ENCODE measurements at regions not wholly inside any gene's neighbourhood (a gene's known extent, or its start where the extent isn't known, plus 50 kb on each side); places are given as distances from the start of the nearest gene placed in this dataset.
"Not testable (repeated sequence)": the region's sequence is repeated elsewhere in the genome, so short reads cannot be mapped to it uniquely, and the experiment has no call there.

- CTCF ChIA-PET; H3K9me3 Mint-ChIP-seq (ENCODE audit: low read depth); H3K27ac Mint-ChIP-seq; H3K4me3 Mint-ChIP-seq; ATAC-seq; H3K36me3 Mint-ChIP-seq; H3K4me1 Mint-ChIP-seq: not testable (repeated sequence)
- DNase-seq, result peak; percentile 4
- peaks cover 12% of the 10 kb centered on the region for H3K27me3 Mint-ChIP-seq
Measured at GRCh38 chr1:29755412-29756015, 519.2 kb downstream of the PTPRU start.

- Mint-ChIP-seq H3K4me3 (no peak overlapping the region), H3K36me3 (no peaks in the 10 kb centered on the region), H3K9me3 (ENCODE audit: low read depth) (no peaks in the 10 kb centered on the region), H3K27ac (no peak overlapping the region), H3K4me1 (no peaks in the 10 kb centered on the region), H3K27me3 (peaks cover 16% of the 10 kb centered on the region)
- peak; percentile 15 for DNase-seq
- ATAC-seq, result no peak
- CTCF ChIA-PET, result no interaction called here
Measured at GRCh38 chr1:29754573-29755375, 518.5 kb downstream of the PTPRU start.

GRCh38 chr1:29753771-29754572 is 517.6 kb downstream of the PTPRU start:
- DNase-seq (peak; percentile 18), ATAC-seq (no peak)
- no peaks in the 10 kb centered on the region for H3K4me1 Mint-ChIP-seq
- H3K4me3 Mint-ChIP-seq, result no peak overlapping the region
- no peak overlapping the region for H3K27ac Mint-ChIP-seq
- H3K27me3 Mint-ChIP-seq, result peaks cover 18% of the 10 kb centered on the region
- no peaks in the 10 kb centered on the region for H3K9me3 Mint-ChIP-seq (ENCODE audit: low read depth)
- CTCF ChIA-PET, result no interaction called here
- no peaks in the 10 kb centered on the region for H3K36me3 Mint-ChIP-seq

- no peaks in the 10 kb centered on the region for H3K4me1 Mint-ChIP-seq
- H3K27me3 Mint-ChIP-seq, result peaks cover 18% of the 10 kb centered on the region
- H3K4me3 Mint-ChIP-seq, result no peak overlapping the region
- no peak overlapping the region for H3K27ac Mint-ChIP-seq
- CTCF ChIA-PET, result no interaction called here
- peak; percentile 11 for DNase-seq
- no peaks in the 10 kb centered on the region for H3K9me3 Mint-ChIP-seq (ENCODE audit: low read depth)
- H3K36me3 Mint-ChIP-seq, result no peaks in the 10 kb centered on the region
- no peak for ATAC-seq
Measured at GRCh38 chr1:29753244-29753643, 516.9 kb downstream of the PTPRU start.

GRCh38 chr1:29752141-29752540 is 515.8 kb downstream of the PTPRU start:
- H3K27me3 Mint-ChIP-seq, result peaks cover 16% of the 10 kb centered on the region
- H3K36me3 Mint-ChIP-seq, result no peaks in the 10 kb centered on the region
- H3K9me3 Mint-ChIP-seq (ENCODE audit: low read depth), result no peaks in the 10 kb centered on the region
- CTCF ChIA-PET, result no interaction called here
- H3K4me1 Mint-ChIP-seq, result no peaks in the 10 kb centered on the region
- DNase-seq, result peak; percentile 33
- no peak for ATAC-seq
- no peak overlapping the region for H3K27ac Mint-ChIP-seq
- H3K4me3 Mint-ChIP-seq, result no peak overlapping the region

DNA sequence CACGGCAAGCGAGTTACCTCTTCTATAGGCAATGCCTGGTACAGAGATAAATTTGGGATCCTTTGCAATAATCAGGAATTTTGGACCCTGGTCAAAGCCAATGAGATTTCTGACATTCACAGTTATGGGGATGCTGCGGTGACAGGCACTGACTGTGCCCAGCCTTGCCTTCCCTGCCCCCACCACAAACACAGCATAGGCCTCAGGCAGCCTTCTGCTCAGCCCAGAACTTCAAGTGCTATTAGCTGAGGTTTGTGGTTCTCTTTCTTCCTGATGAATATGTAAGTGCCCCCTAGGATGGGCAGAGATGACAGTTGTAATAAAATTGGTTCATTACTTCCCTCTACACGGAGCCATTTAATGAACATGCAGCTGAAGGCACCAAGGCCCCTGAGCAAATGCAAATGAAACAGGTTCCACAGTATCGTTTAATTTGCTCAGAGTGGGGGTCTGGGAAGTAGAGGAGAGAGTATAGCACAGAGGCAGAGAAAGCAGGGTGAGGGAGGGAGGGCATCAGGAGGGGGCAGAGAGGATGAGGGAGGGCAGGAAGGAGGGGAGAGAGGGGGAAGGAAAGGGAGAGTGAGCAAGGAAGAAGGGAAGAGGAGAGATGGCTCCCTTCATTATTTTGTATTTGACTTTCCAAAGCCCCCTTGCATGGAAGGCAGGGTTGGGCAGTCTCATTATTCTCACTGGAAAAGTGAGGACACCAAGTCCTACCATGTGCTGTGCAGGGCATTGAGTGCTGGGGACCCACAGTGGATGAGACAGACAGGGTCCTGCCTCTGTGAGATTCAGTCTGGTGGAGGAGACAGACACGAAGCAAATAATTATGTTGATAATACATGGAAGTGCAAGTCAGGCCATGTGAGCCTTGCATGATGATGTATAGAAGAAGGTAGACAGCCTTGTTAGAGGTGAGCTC is 513.0 kb downstream of the PTPRU start:
- DNase-seq (peak; percentile 14), ATAC-seq (no peak)
- Mint-ChIP-seq H3K27me3 (peaks cover 16% of the 10 kb centered on the region), H3K4me3 (no peak overlapping the region), H3K4me1 (no peaks in the 10 kb centered on the region), H3K9me3 (ENCODE audit: low read depth) (no peaks in the 10 kb centered on the region), H3K36me3 (no peaks in the 10 kb centered on the region), H3K27ac (no peak overlapping the region)
- CTCF ChIA-PET, result no interaction called here

- Mint-ChIP-seq H3K9me3 (ENCODE audit: low read depth) (no peaks in the 10 kb centered on the region), H3K4me1 (no peaks in the 10 kb centered on the region), H3K27ac (no peak overlapping the region), H3K36me3 (no peaks in the 10 kb centered on the region), H3K4me3 (no peak overlapping the region), H3K27me3 (peaks cover 18% of the 10 kb centered on the region)
- CTCF ChIA-PET, result no interaction called here
- DNase-seq (no peak), ATAC-seq (no peak)
Measured at GRCh38 chr1:29747196-29747595, 510.9 kb downstream of the PTPRU start.

- no peak for DNase-seq
- CTCF ChIA-PET, result no interaction called here
- Mint-ChIP-seq H3K27me3 (peaks cover 12% of the 10 kb centered on the region), H3K4me3 (no peak overlapping the region), H3K36me3 (no peaks in the 10 kb centered on the region), H3K9me3 (ENCODE audit: low read depth) (no peaks in the 10 kb centered on the region), H3K4me1 (no peaks in the 10 kb centered on the region), H3K27ac (no peak overlapping the region)
- ATAC-seq, result no peak
Measured at GRCh38 chr1:29746076-29746665, 509.8 kb downstream of the PTPRU start.

- Mint-ChIP-seq H3K27me3 (peaks cover 10% of the 10 kb centered on the region), H3K4me3 (no peak overlapping the region), H3K27ac (no peak overlapping the region), H3K9me3 (ENCODE audit: low read depth) (no peaks in the 10 kb centered on the region), H3K4me1 (no peaks in the 10 kb centered on the region), H3K36me3 (no peaks in the 10 kb centered on the region)
- DNase-seq (no peak), ATAC-seq (no peak)
- CTCF ChIA-PET, result no interaction called here
Measured at GRCh38 chr1:29744684-29745490, 508.6 kb downstream of the PTPRU start.

- Mint-ChIP-seq H3K27ac (no peak overlapping the region), H3K27me3 (peaks cover 8% of the 10 kb centered on the region), H3K4me3 (no peak overlapping the region), H3K9me3 (ENCODE audit: low read depth) (no peaks in the 10 kb centered on the region), H3K36me3 (no peaks in the 10 kb centered on the region), H3K4me1 (no peaks in the 10 kb centered on the region)
- ATAC-seq, result no peak
- CTCF ChIA-PET, result no interaction called here
- DNase-seq, result no peak
Measured at GRCh38 chr1:29743931-29744330, 507.6 kb downstream of the PTPRU start.

- ATAC-seq (no peak), DNase-seq (no peak)
- CTCF ChIA-PET, result no interaction called here
- H3K36me3 Mint-ChIP-seq, result no peaks in the 10 kb centered on the region
- no peak overlapping the region for H3K4me3 Mint-ChIP-seq
- no peaks in the 10 kb centered on the region for H3K4me1 Mint-ChIP-seq
- H3K9me3 Mint-ChIP-seq (ENCODE audit: low read depth), result no peaks in the 10 kb centered on the region
- peaks cover 8% of the 10 kb centered on the region for H3K27me3 Mint-ChIP-seq
- no peak overlapping the region for H3K27ac Mint-ChIP-seq
Measured at GRCh38 chr1:29743264-29743663, 506.9 kb downstream of the PTPRU start.

DNA sequence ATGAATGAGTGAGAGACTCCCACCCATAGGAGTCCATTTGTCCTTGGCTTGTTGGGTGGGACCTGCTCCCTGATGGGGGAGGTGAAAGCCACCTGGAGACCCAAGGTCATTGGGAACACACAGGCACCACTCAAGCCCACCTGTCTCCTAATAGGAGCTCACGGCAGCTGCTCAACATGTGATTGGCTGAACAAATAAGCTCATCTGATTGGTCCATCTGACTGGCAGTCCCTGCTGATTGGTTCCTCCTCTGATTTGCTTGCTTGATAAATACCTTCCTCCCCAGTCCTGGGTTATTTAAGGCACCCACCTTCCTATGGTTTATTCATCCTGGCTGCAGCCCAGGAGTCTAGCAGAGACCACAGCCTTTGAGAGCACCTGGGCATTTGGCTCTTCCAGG is 502.9 kb downstream of the PTPRU start:
- Mint-ChIP-seq H3K27ac (no peak overlapping the region), H3K27me3 (peaks cover 8% of the 10 kb centered on the region), H3K36me3 (no peaks in the 10 kb centered on the region), H3K4me1 (no peaks in the 10 kb centered on the region), H3K4me3 (no peak overlapping the region), H3K9me3 (ENCODE audit: low read depth) (no peaks in the 10 kb centered on the region)
- DNase-seq (no peak), ATAC-seq (no peak)
- CTCF ChIA-PET, result no interaction called here

Measured in activated CD8-positive, alpha-beta memory T cell treated with anti-CD3 and anti-CD28 coated beads, Interleukin-2, amount 10 ng/mL, durations not matched to agents 7 days and 5 days (primary cell).